ENCODE measurements at regions not wholly inside any gene's neighbourhood (a gene's known extent, or its start where the extent isn't known, plus 50 kb on each side); places are given as distances from the start of the nearest gene placed in this dataset.

DNA sequence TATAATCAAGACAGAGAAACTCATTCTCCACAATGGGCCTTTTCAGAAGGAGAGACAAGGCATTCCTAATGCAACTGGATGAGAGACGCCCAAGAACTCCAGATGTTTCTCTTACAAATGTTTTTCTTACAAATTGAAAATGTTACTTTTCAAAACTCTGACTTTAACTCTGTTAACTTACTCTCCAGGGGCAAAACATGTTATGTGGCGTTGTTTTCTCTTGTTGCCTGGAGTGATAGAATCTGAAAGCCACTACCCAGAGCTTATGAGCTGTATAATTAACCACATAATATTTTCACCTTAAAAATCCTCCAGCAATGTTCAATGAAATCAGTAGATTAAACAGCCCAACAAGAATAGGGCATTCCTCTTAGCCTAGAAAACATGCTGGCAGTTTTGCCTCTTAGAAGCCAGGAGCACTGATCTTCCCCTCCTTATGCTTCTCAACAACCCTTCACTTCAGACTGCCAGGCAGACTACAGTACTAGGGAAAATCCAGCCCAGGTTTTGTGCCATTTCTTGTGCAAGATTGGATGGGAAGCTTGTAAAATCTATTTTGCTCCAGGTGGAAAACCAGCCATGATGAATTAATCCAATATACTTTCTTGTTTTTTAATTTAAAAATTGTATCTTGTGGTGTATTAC lies 186.7 kb upstream of the GADL1 start:
- TF ChIP-seq, protein P1, sequence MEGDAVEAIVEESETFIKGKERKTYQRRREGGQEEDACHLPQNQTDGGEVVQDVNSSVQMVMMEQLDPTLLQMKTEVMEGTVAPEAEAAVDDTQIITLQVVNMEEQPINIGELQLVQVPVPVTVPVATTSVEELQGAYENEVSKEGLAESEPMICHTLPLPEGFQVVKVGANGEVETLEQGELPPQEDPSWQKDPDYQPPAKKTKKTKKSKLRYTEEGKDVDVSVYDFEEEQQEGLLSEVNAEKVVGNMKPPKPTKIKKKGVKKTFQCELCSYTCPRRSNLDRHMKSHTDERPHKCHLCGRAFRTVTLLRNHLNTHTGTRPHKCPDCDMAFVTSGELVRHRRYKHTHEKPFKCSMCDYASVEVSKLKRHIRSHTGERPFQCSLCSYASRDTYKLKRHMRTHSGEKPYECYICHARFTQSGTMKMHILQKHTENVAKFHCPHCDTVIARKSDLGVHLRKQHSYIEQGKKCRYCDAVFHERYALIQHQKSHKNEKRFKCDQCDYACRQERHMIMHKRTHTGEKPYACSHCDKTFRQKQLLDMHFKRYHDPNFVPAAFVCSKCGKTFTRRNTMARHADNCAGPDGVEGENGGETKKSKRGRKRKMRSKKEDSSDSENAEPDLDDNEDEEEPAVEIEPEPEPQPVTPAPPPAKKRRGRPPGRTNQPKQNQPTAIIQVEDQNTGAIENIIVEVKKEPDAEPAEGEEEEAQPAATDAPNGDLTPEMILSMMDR (IDR thresholded peaks at IDR 0.05) = no peak
- no peak for TF ChIP-seq POLR2A (IDR thresholded peaks at IDR 0.05)
